HCT116 (cell line): ENCODE measurements at regions not wholly inside any gene's neighbourhood (a gene's known extent, or its start where the extent isn't known, plus 50 kb on each side); places are given as distances from the start of the nearest gene placed in this dataset.

ENCODE experiments used
- CBX3 ChIP-seq: IDR thresholded peaks from 2 replicates; pipeline ENCODE4 v1.6.1; 2012; ENCODE audit warnings: low read depth
- CTCF ChIP-seq, 3 experiments: fragments of 200-600 bp in 1 of 3; sonication (generic) in 1 of 3; IDR thresholded peaks in 2 of 3; conservative IDR thresholded peaks in 1 of 3; 2 replicates each; pipeline ENCODE4 v1.5.1; 2012 to 2017; ENCODE audit warnings: low read depth in 2 of 3, low read length in 2 of 3, antibody characterized with exemption in 1 of 3, borderline replicate concordance in 1 of 3, control low read depth in 1 of 3, mild to moderate bottlenecking in 1 of 3, mixed read lengths in 1 of 3, mixed run types in 1 of 3, moderate library complexity in 1 of 3; ENCODE audit not compliant: insufficient read depth in 1 of 3
- EZH2 ChIP-seq: fragments of 200-600 bp; sonication (generic); IDR thresholded peaks from 2 replicates; pipeline ENCODE4 v1.6.1; 2017; ENCODE audit warnings: antibody characterized with exemption, mixed run types
- JUND ChIP-seq: IDR thresholded peaks from 2 replicates; pipeline ENCODE4 v1.6.1; 2012
- POLR2A ChIP-seq: IDR thresholded peaks from 2 replicates; pipeline ENCODE4 v1.7.0; 2011; ENCODE audit warnings: borderline replicate concordance; ENCODE audit not compliant: insufficient read depth, insufficient read length; ENCODE audit errors: extremely low read depth
- SIN3A ChIP-seq: IDR thresholded peaks from 2 replicates; pipeline ENCODE4 v1.6.1; 2012; ENCODE audit warnings: low read depth
- YY1 ChIP-seq: IDR thresholded peaks from 2 replicates; pipeline ENCODE4 v1.6.1; 2011; ENCODE audit warnings: low read length, low read depth, moderate library complexity, mild to moderate bottlenecking; ENCODE audit not compliant: insufficient replicate concordance; ENCODE audit errors: extremely low read depth

- no peak for TF ChIP-seq YY1
- TF ChIP-seq SIN3A, result no peak
- TF ChIP-seq CBX3, result no peak
- no peak for TF ChIP-seq POLR2A
- TF ChIP-seq EZH2, result no peak
- TF ChIP-seq CTCF (IDR thresholded peaks at IDR 0.05 in 2 of 3, conservative IDR thresholded peaks at IDR 0.05 in 1 of 3; ENCODE audit: borderline replicate concordance in 1 of 3, insufficient read depth in 1 of 3, low read depth in 2 of 3, low read length in 2 of 3), result no peak
- TF ChIP-seq JUND, result no peak
Observed at GRCh38 chr4:59535541-59535940, 1664.6 kb upstream of the ADGRL3 start.
